GM18519 (cell line): ENCODE measurements at regions not wholly inside any gene's neighbourhood (a gene's known extent, or its start where the extent isn't known, plus 50 kb on each side); places are given as distances from the start of the nearest gene placed in this dataset.
"Not testable (repeated sequence)": the region's sequence is repeated elsewhere in the genome, so short reads cannot be mapped to it uniquely, and the experiment has no call there.

Experiments used
- ATAC-seq: cut with Tn5 transposase; IDR thresholded peaks from one replicate; pipeline ENCODE4 v1.9.1; 2021; ENCODE audit warnings: mild to moderate bottlenecking, moderate library complexity; ENCODE audit not compliant: unreplicated experiment, low FRiP score

DNA sequence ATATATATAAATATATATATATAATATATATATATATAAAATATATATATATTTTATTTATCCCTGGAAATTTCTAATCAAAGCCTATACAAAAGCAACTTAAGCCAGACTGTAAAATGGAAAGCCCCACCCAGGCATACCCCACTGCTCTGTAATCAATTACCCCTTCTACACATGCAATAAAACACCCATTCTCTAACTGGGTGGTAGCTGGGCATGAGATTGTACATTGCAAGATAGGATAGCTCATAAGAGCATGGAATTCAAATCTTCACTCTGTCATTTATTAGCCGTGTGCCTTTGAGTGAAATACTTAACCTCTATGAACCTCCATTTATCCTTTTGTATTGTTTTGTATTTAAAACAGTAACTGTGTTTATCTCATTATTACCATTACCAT, 405.3 kb upstream of the SLC30A5 start:
- ATAC-seq = no peak

DNA sequence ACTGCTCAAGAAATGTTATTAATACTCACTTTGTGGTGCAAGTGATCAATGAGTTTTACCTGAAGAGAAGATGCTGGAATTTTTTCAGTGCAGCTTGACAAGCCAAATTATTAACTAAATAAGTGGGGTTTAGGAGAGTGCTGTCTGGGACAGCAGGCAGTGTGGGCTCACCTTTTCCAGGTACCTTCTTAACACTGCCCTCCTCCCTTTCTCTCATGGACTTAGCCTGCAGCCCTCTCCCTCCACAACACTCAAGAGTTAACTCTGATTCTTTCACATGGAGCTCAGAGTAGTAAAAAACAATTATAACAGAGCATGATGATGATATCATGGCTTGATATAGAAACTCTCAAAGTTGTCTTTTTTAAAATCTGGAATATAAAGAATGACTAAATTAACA, 404.8 kb upstream of the SLC30A5 start:
- ATAC-seq = no peak

DNA sequence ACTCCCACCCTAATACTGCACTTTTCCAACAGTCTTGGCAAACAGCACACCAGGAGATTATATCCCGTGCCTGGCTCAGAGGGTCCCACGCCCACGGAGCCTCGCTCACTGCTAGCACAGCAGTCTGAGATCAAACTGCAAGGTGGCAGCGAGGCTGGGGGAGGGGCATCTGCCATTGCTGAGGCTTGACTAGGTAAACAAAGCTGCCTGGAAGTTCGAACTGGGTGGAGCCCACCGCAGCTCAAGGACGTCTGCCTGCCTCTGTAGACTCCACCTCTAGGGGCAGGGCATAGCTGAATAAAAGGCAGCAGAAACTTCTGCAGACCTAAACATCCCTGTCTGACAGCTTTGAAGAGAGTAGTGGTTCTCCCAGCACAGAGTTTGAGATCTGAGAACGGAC, 401.9 kb upstream of the SLC30A5 start:
- not testable (repeated sequence) for ATAC-seq

GRCh38 chr5:68698025-68698940, 395.5 kb upstream of the SLC30A5 start:
- no peak for ATAC-seq

DNA sequence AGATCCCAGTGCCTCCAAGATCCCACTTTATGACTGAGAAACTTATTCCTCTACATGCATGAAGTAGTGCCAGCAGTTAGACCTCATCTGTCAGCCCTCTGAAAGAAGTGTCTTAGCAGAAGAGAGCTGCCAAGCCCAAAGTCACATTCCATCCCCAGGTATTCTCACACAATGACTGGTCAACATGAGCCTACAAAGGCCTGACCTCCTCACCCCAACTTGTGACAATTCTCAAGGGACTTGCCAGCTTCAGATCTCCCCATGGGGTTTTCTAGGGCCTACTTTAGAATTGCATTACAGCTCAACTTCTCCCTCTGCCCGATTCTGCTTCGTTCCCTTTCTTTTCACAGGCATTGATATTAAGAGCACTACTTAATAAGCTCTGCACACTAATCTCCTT, 393.8 kb upstream of the SLC30A5 start:
- ATAC-seq = no peak

DNA sequence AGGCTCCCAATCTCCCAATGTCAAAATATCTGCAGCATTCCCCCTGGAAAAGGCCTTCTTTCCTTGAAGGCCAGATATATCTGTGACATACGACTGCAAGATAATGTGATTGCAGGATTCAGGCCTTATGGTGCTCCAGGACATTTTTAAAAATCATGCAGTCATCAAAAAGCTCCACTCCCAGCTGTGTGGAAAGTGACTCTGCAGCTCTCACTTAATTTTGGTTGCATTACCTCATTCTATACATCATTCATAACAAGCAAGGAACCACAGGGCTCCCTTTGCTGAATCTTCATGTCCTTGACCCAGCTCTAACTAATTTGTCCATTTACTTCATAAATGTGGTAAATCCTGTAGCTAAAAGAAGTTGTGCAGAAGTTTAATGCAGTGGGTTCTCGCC, 386.2 kb upstream of the SLC30A5 start:
- no peak for ATAC-seq

GRCh38 chr5:68708156-68708841, 385.5 kb upstream of the SLC30A5 start:
- ATAC-seq = no peak

DNA sequence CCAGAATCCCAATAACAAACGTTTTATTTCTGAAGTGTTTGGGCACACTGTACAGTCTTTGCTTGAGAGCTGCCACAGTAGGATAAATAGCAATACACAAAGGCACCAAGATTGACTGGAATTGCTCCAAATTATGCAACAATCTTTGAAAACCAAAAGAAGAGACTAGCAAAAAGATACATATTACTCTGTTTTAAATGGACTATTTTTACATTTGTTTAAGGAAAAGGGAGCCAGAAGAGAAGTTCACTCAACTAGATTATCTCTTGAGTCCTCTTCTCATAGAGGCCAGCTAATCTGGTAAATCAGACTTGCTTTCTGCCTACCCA, 385.0 kb upstream of the SLC30A5 start:
- no peak for ATAC-seq

- no peak for ATAC-seq
These were observed 384.6 kb upstream of the SLC30A5 start for GRCh38 chr5:68709239-68709638.

GRCh38 chr5:68710514-68710913, 383.3 kb upstream of the SLC30A5 start:
- ATAC-seq = no peak

GRCh38 chr5:68711293-68712200, 382.3 kb upstream of the SLC30A5 start:
- peak; percentile 93 for ATAC-seq

- no peak for ATAC-seq
These were observed 379.0 kb upstream of the SLC30A5 start for GRCh38 chr5:68714810-68715209.

DNA sequence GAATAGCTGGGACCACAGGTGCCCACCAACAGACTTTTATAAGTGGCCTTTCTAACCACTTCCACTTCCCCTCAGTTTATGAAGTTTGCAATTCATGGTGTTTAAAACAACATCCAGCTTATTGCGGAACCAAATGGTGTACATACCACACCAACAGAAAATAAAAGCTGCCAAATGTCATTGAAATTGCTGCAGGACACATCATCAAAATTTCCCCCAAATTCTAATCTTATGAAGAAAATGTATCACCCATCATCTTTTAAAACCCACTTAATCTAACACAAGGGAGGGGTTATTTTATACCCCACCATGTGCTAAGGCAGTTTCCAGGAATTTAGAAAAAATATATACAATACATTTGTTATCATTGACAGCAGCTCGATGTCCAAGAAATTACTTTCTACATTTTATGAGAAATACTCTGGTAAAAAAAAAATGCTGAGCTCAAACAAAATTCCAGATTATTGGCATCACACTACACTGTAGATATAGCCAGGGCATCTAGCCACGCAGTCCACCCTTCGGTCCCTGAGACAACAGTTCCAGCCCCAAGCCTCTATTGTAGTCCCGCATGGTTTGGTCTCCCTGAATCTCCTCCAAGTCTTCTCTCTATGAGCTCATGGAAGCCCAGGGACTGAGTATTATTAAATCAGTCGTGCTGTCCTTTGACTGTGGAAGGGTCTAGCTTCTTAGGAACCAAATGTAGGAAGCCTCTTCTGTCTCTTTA, 372.8 kb upstream of the SLC30A5 start:
- ATAC-seq = no peak

- ATAC-seq = no peak
These were observed 371.5 kb upstream of the SLC30A5 start for GRCh38 chr5:68722357-68722756.

- ATAC-seq = no peak
These were observed 367.7 kb upstream of the SLC30A5 start for GRCh38 chr5:68725905-68726683.

GRCh38 chr5:68727931-68728330, 365.9 kb upstream of the SLC30A5 start:
- ATAC-seq = no peak

DNA sequence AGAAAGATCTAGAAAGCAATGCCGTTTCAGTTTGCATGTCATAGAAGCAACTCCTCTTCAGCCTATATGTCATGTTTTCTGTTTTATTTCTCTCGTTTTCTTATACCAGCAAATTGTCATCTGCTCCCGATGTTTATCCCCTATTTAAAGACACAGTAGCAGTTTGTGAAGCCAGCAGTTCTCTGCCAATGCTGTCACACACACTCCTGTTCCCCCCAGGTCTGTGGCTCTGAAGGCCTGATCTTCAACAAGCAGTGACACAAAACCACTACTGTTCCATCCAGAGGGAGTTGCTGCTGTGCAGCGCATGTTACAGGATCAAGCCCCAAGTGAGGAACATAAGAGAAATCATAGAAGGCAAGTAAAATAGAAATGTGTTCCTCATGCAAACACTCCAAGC, 364.1 kb upstream of the SLC30A5 start:
- ATAC-seq = no peak

DNA sequence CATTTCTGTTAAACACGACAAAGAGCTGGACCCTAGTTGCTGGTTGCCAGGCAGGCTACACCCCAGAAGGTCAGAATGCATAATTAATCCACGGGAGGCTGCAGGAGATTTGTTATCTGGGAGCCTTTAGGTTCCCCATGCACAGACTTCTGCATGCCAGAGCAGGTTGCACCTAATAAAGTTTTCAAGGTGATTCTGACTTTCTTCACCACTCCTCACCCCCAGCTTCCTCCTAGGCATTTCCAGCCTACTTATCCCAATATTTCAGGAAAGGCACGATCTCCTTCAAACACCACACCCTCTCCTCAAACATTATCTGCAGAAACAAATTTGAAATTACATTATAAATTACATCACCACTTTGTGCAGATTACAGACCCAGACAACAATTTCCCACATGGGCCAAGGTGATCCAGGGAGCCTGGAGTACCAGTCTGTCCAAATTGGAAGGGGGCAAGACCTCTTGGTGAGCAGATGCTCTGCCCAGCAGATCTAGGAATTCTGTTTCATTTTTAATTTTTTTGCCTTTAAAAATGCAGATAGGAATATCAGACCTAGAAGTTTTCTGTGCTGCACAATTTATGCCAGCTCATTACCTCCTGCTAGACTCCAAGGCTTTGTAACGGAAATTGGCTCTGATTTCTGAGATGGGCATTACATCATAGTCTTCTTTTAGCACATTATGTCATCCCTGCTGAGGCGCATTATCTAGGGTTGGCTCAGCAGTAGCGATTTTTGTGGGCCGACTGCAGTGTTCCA, 363.4 kb upstream of the SLC30A5 start:
- no peak for ATAC-seq
